Caco-2 (cell line): ENCODE measurements at regions not wholly inside any gene's neighbourhood (a gene's known extent, or its start where the extent isn't known, plus 50 kb on each side); places are given as distances from the start of the nearest gene placed in this dataset.

ENCODE experiments used
- BruUV-seq: library from RNA; stranded (reverse); fragments of 400-500 nt; replicated peaks from 2 replicates; lab custom pipeline; 2021; lab: Mats Ljungman, UMichigan
- CTCF ChIA-PET: fragments of 300-600 bp; sonication (Branson Sonifier 250); formaldehyde crosslinking; loops from one replicate; lab custom pipeline; 2022; ENCODE audit warnings: antibody characterized with exemption; lab: Charles Lee
- POLR2A ChIA-PET: fragments of 300-600 bp; sonication (Branson Sonifier 250); formaldehyde crosslinking; loops from one replicate; lab custom pipeline; 2022; ENCODE audit warnings: antibody characterized with exemption; lab: Charles Lee
- DNase-seq, 2 experiments: peaks; one replicate each; pipeline versions ENCODE4 v3.0.0 to v3.0.0-alpha.2; 2020 to 2022
- H3K27me3 ChIP-seq: replicated peaks from 2 replicates; pipeline ENCODE4 v1.6.0; 2011; ENCODE audit warnings: low read length; ENCODE audit not compliant: control insufficient read depth, insufficient read depth
- H3K36me3 ChIP-seq: 2 replicates; pipeline ENCODE4 v1.5.1; 2011; ENCODE audit warnings: low read length; ENCODE audit not compliant: control insufficient read depth, insufficient read depth
- H3K4me1 ChIP-seq: fragments of 250-450 bp; sonication (Bioruptor Pico); 2 replicates; pipeline ENCODE4 v1.5.1; 2020; ENCODE audit warnings: mild to moderate bottlenecking
- H3K4me3 ChIP-seq: 2 replicates; pipeline ENCODE4 v1.5.1; 2011; ENCODE audit warnings: low read depth, mild to moderate bottlenecking, control low read depth, low read length
- H3K9me3 ChIP-seq: fragments of 250-450 bp; sonication (Bioruptor Pico); 2 replicates; pipeline ENCODE4 v1.5.1; 2020; ENCODE audit warnings: mild to moderate bottlenecking, moderate library complexity
- H3K27ac Mint-ChIP-seq: one replicate; pipeline ENCODE4 v1.8.0; 2022; ENCODE audit warnings: mixed read lengths; ENCODE audit not compliant: unreplicated experiment
- H3K27me3 Mint-ChIP-seq: one replicate; pipeline ENCODE4 v1.8.0; 2022; ENCODE audit warnings: mixed read lengths; ENCODE audit not compliant: insufficient read depth, unreplicated experiment
- H3K36me3 Mint-ChIP-seq: one replicate; pipeline ENCODE4 v1.8.0; 2022; ENCODE audit warnings: mild to moderate bottlenecking, mixed read lengths; ENCODE audit not compliant: insufficient read depth, unreplicated experiment
- H3K4me1 Mint-ChIP-seq: one replicate; pipeline ENCODE4 v1.8.0; 2022; ENCODE audit warnings: low read depth, mixed read lengths; ENCODE audit not compliant: unreplicated experiment
- H3K4me3 Mint-ChIP-seq: one replicate; pipeline ENCODE4 v1.8.0; 2022; ENCODE audit warnings: mild to moderate bottlenecking, moderate library complexity, mixed read lengths; ENCODE audit not compliant: unreplicated experiment
- H3K9me3 Mint-ChIP-seq: one replicate; pipeline ENCODE4 v1.8.0; 2022; ENCODE audit warnings: mixed read lengths; ENCODE audit not compliant: unreplicated experiment
- intact Hi-C: fragments of 100-400 bp; cut with micrococcal nuclease; formaldehyde crosslinking; loops from one replicate; pipeline ENCODE4 v1.10.0; 2022; ENCODE audit not compliant: unreplicated experiment
- TF ChIP-seq, protein P1 (sequence below), 2 experiments: fragments of 200-600 bp in 1 of 2; IDR thresholded peaks; 1 replicate in 1 of 2; 2 replicates in 1 of 2; pipeline versions ENCODE4 v1.5.1 to v1.8.0; 2011 to 2022; ENCODE audit warnings: antibody characterized with exemption in 1 of 2, control low read depth in 1 of 2, inconsistent platforms in 1 of 2, low read depth in 1 of 2, low read length in 1 of 2, mild to moderate bottlenecking in 1 of 2, moderate library complexity in 1 of 2; ENCODE audit not compliant: insufficient read depth in 1 of 2, severe bottlenecking in 1 of 2, unreplicated experiment in 1 of 2

DNA sequence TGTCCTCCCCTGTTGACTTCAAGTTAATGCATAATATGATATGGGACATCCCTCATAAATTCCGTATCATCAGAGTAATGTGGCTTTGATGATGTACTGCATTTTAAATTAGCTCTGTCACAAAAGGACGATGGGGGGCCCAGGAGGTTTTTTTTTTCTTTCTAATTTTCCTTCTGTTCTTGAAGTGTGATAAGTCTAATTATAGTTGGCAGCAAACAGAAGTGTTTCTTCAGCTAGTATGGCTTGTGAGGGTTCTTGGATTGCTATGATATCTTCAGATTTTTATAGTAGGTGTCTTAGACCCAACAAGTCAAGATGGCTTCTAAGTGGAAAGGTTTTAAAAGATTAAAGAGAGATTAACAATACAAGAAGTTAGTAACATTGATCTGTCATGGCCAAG, 796.2 kb upstream of the RBFOX1 start:
- intact Hi-C loops, result no loop called here
- no peaks in the 10 kb centered on the region for H3K9me3 Mint-ChIP-seq
- no peak overlapping the region for H3K27ac Mint-ChIP-seq
- Histone ChIP-seq H3K4me3 (no peak overlapping the region), H3K9me3 (no peaks in the 10 kb centered on the region), H3K4me1 (no peaks in the 10 kb centered on the region), H3K27me3 (no peaks in the 10 kb centered on the region), H3K36me3 (no peaks in the 10 kb centered on the region)
- H3K4me3 Mint-ChIP-seq, result no peak overlapping the region
- H3K4me1 Mint-ChIP-seq, result no peaks in the 10 kb centered on the region
- DNase-seq, result no peak
- ChIA-PET CTCF (no interaction called here), POLR2A (no interaction called here)
- no TSS peak for BruUV-seq
- no peaks in the 10 kb centered on the region for H3K36me3 Mint-ChIP-seq
- TF ChIP-seq, protein P1, sequence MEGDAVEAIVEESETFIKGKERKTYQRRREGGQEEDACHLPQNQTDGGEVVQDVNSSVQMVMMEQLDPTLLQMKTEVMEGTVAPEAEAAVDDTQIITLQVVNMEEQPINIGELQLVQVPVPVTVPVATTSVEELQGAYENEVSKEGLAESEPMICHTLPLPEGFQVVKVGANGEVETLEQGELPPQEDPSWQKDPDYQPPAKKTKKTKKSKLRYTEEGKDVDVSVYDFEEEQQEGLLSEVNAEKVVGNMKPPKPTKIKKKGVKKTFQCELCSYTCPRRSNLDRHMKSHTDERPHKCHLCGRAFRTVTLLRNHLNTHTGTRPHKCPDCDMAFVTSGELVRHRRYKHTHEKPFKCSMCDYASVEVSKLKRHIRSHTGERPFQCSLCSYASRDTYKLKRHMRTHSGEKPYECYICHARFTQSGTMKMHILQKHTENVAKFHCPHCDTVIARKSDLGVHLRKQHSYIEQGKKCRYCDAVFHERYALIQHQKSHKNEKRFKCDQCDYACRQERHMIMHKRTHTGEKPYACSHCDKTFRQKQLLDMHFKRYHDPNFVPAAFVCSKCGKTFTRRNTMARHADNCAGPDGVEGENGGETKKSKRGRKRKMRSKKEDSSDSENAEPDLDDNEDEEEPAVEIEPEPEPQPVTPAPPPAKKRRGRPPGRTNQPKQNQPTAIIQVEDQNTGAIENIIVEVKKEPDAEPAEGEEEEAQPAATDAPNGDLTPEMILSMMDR (IDR thresholded peaks at IDR 0.05; ENCODE audit: insufficient read depth in 1 of 2, low read depth in 1 of 2, low read length in 1 of 2, severe bottlenecking in 1 of 2, unreplicated experiment in 1 of 2), result no peak
- peaks cover 2% of the 10 kb centered on the region for H3K27me3 Mint-ChIP-seq

DNA sequence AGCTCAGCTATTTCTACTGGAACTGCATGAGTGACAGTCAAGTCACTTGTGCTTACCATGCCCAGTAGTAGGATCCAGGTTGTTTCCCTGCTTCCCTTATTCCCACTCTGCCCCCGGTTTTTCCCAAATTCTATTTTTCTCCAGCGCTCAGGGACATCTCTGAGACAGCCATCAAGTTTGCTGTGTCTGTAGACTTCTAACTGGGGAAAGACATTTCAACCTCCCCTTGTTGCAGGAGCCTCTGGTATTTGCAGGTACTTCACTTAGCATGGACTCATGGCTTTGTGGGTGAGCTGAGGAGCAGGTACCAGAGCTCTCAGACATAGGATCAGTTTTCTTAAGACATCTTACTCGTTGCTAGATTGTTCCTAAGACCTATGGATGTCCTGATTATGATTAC, 801.6 kb upstream of the RBFOX1 start:
- Histone ChIP-seq H3K36me3 (no peaks in the 10 kb centered on the region), H3K27me3 (no peaks in the 10 kb centered on the region), H3K4me1 (no peaks in the 10 kb centered on the region), H3K9me3 (no peaks in the 10 kb centered on the region), H3K4me3 (no peak overlapping the region)
- H3K9me3 Mint-ChIP-seq, result no peaks in the 10 kb centered on the region
- H3K36me3 Mint-ChIP-seq, result no peaks in the 10 kb centered on the region
- no peak for DNase-seq
- intact Hi-C loops, result no loop called here
- no peak overlapping the region for H3K27ac Mint-ChIP-seq
- POLR2A ChIA-PET, result no interaction called here
- no peaks in the 10 kb centered on the region for H3K4me1 Mint-ChIP-seq
- no peak overlapping the region for H3K4me3 Mint-ChIP-seq
- no TSS peak for BruUV-seq
- no peaks in the 10 kb centered on the region for H3K27me3 Mint-ChIP-seq
- TF ChIP-seq, protein P1 (IDR thresholded peaks at IDR 0.05; ENCODE audit: insufficient read depth in 1 of 2, low read depth in 1 of 2, low read length in 1 of 2, severe bottlenecking in 1 of 2, unreplicated experiment in 1 of 2), result no peak
- CTCF ChIA-PET, result no interaction called here

DNA sequence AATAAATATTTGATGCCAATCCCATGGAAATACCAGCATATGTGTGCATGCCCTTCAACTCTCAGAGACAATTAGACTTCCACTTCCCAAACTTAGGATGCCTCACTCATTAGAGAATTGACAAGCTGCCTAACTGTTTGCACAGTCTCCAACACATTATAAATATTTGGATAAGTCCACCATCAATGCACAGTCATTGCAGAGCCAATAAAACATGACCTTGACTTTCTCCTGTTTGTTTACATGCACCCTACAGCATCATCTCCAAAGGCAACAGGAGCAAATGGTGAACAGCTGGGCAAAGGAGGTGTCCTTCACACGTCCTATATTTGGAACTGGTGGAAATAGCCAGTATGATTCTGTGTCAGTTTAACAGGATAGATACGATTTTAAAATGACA, 804.4 kb upstream of the RBFOX1 start:
- Histone ChIP-seq H3K27me3 (no peaks in the 10 kb centered on the region), H3K9me3 (no peaks in the 10 kb centered on the region), H3K4me3 (no peak overlapping the region), H3K4me1 (no peaks in the 10 kb centered on the region), H3K36me3 (no peaks in the 10 kb centered on the region)
- Mint-ChIP-seq H3K36me3 (no peaks in the 10 kb centered on the region), H3K27me3 (peaks cover 4% of the 10 kb centered on the region), H3K9me3 (no peaks in the 10 kb centered on the region), H3K27ac (no peak overlapping the region), H3K4me3 (no peak overlapping the region), H3K4me1 (no peaks in the 10 kb centered on the region)
- no peak for DNase-seq
- no TSS peak for BruUV-seq
- ChIA-PET CTCF (no interaction called here), POLR2A (no interaction called here)
- intact Hi-C loops, result no loop called here
- TF ChIP-seq, protein P1 (IDR thresholded peaks at IDR 0.05; ENCODE audit: insufficient read depth in 1 of 2, low read depth in 1 of 2, low read length in 1 of 2, severe bottlenecking in 1 of 2, unreplicated experiment in 1 of 2), result no peak
